Activated naive CD4-positive, alpha-beta T cell treated with anti-CD3 and anti-CD28 coated beads for 36 hours (primary cell): ENCODE measurements at regions not wholly inside any gene's neighbourhood (a gene's known extent, or its start where the extent isn't known, plus 50 kb on each side); places are given as distances from the start of the nearest gene placed in this dataset.
"Not testable (repeated sequence)": the region's sequence is repeated elsewhere in the genome, so short reads cannot be mapped to it uniquely, and the experiment has no call there.

Experiments used
- CTCF ChIA-PET: fragments of 350-600 bp; sonication (Branson Sonifier 250); formaldehyde crosslinking; loops from one replicate; lab custom pipeline; 2021; ENCODE audit warnings: antibody characterized with exemption; lab: Charles Lee
- DNase-seq: peaks from one replicate; pipeline ENCODE4 v3.0.0-alpha.2; 2020
- H3K27ac Mint-ChIP-seq: one replicate; pipeline ENCODE4 v1.8.0; 2021; ENCODE audit warnings: mild to moderate bottlenecking, mixed read lengths
- H3K27me3 Mint-ChIP-seq: one replicate; pipeline ENCODE4 v1.8.0; 2021; ENCODE audit warnings: low read depth, mixed read lengths
- H3K36me3 Mint-ChIP-seq: one replicate; pipeline ENCODE4 v1.8.0; 2021; ENCODE audit warnings: low read depth, mixed read lengths
- H3K4me1 Mint-ChIP-seq: one replicate; pipeline ENCODE4 v1.8.0; 2021; ENCODE audit warnings: low read depth, mixed read lengths
- H3K4me3 Mint-ChIP-seq: one replicate; pipeline ENCODE4 v1.8.0; 2021; ENCODE audit warnings: mild to moderate bottlenecking, moderate library complexity, mixed read lengths
- H3K9me3 Mint-ChIP-seq: one replicate; pipeline ENCODE4 v1.8.0; 2021; ENCODE audit warnings: mixed read lengths
- intact Hi-C: fragments of 100-400 bp; cut with micrococcal nuclease; formaldehyde crosslinking; loops from one replicate; pipeline ENCODE4 v1.15.1; 2023

DNA sequence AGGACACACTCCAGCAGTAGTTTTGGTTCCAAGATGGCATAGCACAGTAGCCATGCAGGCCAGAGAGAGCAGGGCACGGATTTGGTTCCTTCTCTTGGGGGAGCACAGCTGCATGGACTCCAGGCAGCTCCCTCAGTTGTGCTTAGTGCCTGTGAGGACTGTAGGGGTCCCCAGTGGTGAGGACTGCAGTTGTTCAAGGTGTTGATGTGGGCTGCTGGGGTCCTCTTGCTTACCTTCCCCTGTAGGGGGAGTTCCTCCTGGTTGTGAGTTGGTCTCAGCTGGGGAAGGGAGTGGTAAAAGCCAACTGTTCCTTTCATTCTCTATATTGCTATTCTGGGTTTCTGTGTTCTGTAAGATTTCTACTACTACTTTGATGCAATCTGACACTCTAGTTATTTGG, 606.5 kb downstream of the MAGEB5 start:
- intact Hi-C loops: no loop called here
- H3K4me3 Mint-ChIP-seq: no peak overlapping the region
- DNase-seq: no peak
- peaks cover 4% of the 10 kb centered on the region for H3K9me3 Mint-ChIP-seq
- no peak overlapping the region for H3K27ac Mint-ChIP-seq
- no peaks in the 10 kb centered on the region for H3K27me3 Mint-ChIP-seq
- H3K4me1 Mint-ChIP-seq: no peaks in the 10 kb centered on the region
- CTCF ChIA-PET: interaction anchor here (1.1 kb wide), 1 partner anchor 43 kb away, joined by 3 read pairs; no protein-coding TSS in a partner anchor
- no peaks in the 10 kb centered on the region for H3K36me3 Mint-ChIP-seq

DNA sequence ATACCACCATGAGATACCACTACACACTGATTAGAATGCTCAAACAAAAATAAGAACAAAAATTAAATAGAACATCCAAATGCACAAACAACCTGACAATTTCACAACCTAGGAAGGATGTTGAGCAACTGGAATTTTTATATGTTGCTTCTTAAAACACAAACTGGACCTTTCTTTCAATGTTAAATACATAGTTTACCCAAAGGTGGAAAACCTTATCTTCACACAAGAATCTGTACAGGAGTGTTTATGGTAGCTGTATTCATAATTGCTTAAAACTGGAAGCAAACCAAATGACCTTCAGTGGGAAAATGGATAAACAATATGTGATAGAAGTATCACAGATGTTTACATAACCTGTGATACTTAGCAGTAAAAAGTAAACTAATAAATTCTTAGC, 573.8 kb downstream of the MAGEB5 start:
- no peaks in the 10 kb centered on the region for H3K4me1 Mint-ChIP-seq
- no peaks in the 10 kb centered on the region for H3K27me3 Mint-ChIP-seq
- no peaks in the 10 kb centered on the region for H3K9me3 Mint-ChIP-seq
- H3K36me3 Mint-ChIP-seq: no peaks in the 10 kb centered on the region
- DNase-seq: no peak
- H3K4me3 Mint-ChIP-seq: no peak overlapping the region
- intact Hi-C loops: no loop called here
- no peak overlapping the region for H3K27ac Mint-ChIP-seq
- CTCF ChIA-PET: no interaction called here

GRCh38 chrX:26788402-26788998, 572.5 kb downstream of the MAGEB5 start:
- no peaks in the 10 kb centered on the region for H3K9me3 Mint-ChIP-seq
- no peaks in the 10 kb centered on the region for H3K27me3 Mint-ChIP-seq
- H3K4me3 Mint-ChIP-seq: no peak overlapping the region
- CTCF ChIA-PET: no interaction called here
- H3K36me3 Mint-ChIP-seq: no peaks in the 10 kb centered on the region
- no peak overlapping the region for H3K27ac Mint-ChIP-seq
- intact Hi-C loops: no loop called here
- no peaks in the 10 kb centered on the region for H3K4me1 Mint-ChIP-seq
- no peak for DNase-seq

- CTCF ChIA-PET: interaction anchor here (0.8 kb wide), 1 partner anchor 13 kb away, joined by 3 read pairs; no protein-coding TSS in a partner anchor
- peak; percentile 4 for DNase-seq
- Mint-ChIP-seq H3K27ac (no peak overlapping the region), H3K27me3 (no peaks in the 10 kb centered on the region), H3K9me3 (no peaks in the 10 kb centered on the region), H3K4me3 (no peak overlapping the region), H3K36me3 (no peaks in the 10 kb centered on the region), H3K4me1 (no peaks in the 10 kb centered on the region)
- intact Hi-C loops: loop anchor here (1.0 to 5.0 kb wide), 2 partner anchors 403 to 554 kb away; no protein-coding TSS in a partner anchor
These were observed 567.7 kb downstream of the MAGEB5 start for GRCh38 chrX:26783512-26784225.

DNA sequence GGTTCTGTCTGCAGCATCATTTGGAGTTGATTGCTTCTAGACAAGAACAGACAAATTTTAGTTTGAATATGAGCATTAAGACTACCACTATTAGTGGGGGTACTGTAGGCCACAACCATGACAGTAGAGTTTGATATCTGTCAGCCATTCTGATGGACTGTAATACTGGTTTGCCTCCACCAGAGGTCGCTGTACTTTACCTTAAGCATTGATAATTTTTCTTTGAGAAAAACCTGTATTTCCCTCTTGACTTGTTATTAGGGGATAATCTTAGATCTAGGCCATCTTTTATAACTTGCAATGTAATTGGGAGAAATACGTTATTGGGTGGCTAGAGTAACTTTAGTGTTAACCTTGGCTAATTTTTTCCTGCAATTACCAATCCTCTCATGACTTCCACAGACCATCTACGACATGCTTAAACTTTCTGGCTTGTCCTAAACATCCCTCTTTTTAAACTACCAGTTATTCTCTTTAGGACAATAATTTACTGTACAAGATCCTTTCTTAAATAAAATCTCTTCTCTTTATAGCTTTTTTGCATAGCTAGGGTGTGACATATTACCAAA, 562.4 kb downstream of the MAGEB5 start:
- CTCF ChIA-PET: no interaction called here
- intact Hi-C loops: no loop called here
- DNase-seq: no peak

GRCh38 chrX:26762253-26762652, 546.3 kb downstream of the MAGEB5 start:
- H3K9me3 Mint-ChIP-seq: no peaks in the 10 kb centered on the region
- CTCF ChIA-PET: no interaction called here
- H3K4me3 Mint-ChIP-seq: no peak overlapping the region
- intact Hi-C loops: no loop called here
- H3K36me3 Mint-ChIP-seq: no peaks in the 10 kb centered on the region
- no peak overlapping the region for H3K27ac Mint-ChIP-seq
- H3K4me1 Mint-ChIP-seq: no peaks in the 10 kb centered on the region
- DNase-seq: no peak
- H3K27me3 Mint-ChIP-seq: no peaks in the 10 kb centered on the region

More for the DNA sequence above, 562.4 kb downstream of the MAGEB5 start:
- Mint-ChIP-seq H3K9me3 (peaks cover 6% of the 10 kb centered on the region), H3K27ac (no peak overlapping the region), H3K36me3 (no peaks in the 10 kb centered on the region), H3K4me1 (no peaks in the 10 kb centered on the region), H3K27me3 (no peaks in the 10 kb centered on the region), H3K4me3 (no peak overlapping the region)

DNA sequence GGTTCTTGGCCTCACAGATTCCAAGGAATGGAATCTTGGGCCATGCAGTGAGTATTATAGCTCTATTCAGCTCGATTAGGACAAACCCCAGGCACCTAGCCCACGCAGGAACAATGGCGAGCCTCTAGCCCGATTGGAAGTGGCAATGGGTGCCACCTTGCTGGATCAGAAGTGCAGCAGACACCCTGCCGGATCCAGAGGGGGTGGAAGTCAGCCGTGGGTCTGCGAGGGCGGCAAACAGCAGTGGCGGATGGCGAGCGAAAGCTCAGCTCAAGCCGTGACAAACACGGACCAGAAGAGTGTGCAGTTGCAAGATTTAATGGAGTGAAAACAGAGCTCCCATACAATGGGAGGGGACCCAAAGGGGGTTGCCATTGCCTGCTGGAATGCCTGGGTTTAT, 539.8 kb downstream of the MAGEB5 start:
- CTCF ChIA-PET: interaction anchor here (0.6 kb wide), 1 partner anchor 221 kb away, joined by 3 read pairs; no protein-coding TSS in a partner anchor
- H3K4me3 Mint-ChIP-seq, DNase-seq, H3K27me3 Mint-ChIP-seq, H3K9me3 Mint-ChIP-seq, intact Hi-C loops, H3K27ac Mint-ChIP-seq, H3K36me3 Mint-ChIP-seq, H3K4me1 Mint-ChIP-seq: not testable (repeated sequence)

GRCh38 chrX:26747877-26748276, 531.9 kb downstream of the MAGEB5 start:
- CTCF ChIA-PET: no interaction called here
- Mint-ChIP-seq H3K4me3 (no peak overlapping the region), H3K27ac (no peak overlapping the region), H3K4me1 (no peaks in the 10 kb centered on the region), H3K27me3 (no peaks in the 10 kb centered on the region), H3K9me3 (no peaks in the 10 kb centered on the region), H3K36me3 (no peaks in the 10 kb centered on the region)
- no peak for DNase-seq
- intact Hi-C loops: no loop called here

GRCh38 chrX:26722666-26723428, 506.9 kb downstream of the MAGEB5 start:
- H3K27ac Mint-ChIP-seq: no peak overlapping the region
- H3K36me3 Mint-ChIP-seq: no peaks in the 10 kb centered on the region

DNA sequence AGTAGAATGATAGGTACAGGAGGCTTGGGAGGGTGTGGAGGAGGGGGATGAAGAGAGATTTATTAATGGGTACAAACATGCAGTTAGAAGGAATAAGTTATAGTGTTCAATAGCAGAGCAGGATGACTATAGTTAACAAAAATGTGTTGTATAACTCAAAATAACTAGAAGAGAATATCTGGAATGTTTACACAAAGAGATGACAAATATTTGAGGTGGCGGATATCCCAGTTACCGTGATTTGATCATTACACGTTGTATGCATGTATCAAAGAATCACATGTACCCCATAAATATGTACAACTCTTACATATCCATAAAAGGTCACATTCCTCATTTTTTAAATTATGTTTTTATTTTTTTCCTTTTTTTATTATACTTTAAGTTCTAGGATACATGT, 456.6 kb downstream of the MAGEB5 start:
- DNase-seq: no peak
- CTCF ChIA-PET: no interaction called here

More at GRCh38 chrX:26722666-26723428, 506.9 kb downstream of the MAGEB5 start:
- H3K9me3 Mint-ChIP-seq: peaks cover 2% of the 10 kb centered on the region
- CTCF ChIA-PET: no interaction called here
- no peak for DNase-seq
- no peaks in the 10 kb centered on the region for H3K4me1 Mint-ChIP-seq
- intact Hi-C loops: no loop called here
- no peaks in the 10 kb centered on the region for H3K27me3 Mint-ChIP-seq
- no peak overlapping the region for H3K4me3 Mint-ChIP-seq

GRCh38 chrX:26670521-26670920, 454.6 kb downstream of the MAGEB5 start:
- no peak for DNase-seq
- Mint-ChIP-seq H3K27me3 (no peaks in the 10 kb centered on the region), H3K27ac (no peak overlapping the region), H3K4me1 (no peaks in the 10 kb centered on the region), H3K9me3 (peaks cover 1% of the 10 kb centered on the region), H3K4me3 (no peak overlapping the region), H3K36me3 (no peaks in the 10 kb centered on the region)
- intact Hi-C loops: no loop called here
- CTCF ChIA-PET: no interaction called here

More for the DNA sequence above, 456.6 kb downstream of the MAGEB5 start:
- Mint-ChIP-seq H3K9me3 (peaks cover 1% of the 10 kb centered on the region), H3K27ac (no peak overlapping the region), H3K36me3 (no peaks in the 10 kb centered on the region), H3K4me3 (no peak overlapping the region), H3K27me3 (no peaks in the 10 kb centered on the region), H3K4me1 (no peaks in the 10 kb centered on the region)
- intact Hi-C loops: no loop called here

DNA sequence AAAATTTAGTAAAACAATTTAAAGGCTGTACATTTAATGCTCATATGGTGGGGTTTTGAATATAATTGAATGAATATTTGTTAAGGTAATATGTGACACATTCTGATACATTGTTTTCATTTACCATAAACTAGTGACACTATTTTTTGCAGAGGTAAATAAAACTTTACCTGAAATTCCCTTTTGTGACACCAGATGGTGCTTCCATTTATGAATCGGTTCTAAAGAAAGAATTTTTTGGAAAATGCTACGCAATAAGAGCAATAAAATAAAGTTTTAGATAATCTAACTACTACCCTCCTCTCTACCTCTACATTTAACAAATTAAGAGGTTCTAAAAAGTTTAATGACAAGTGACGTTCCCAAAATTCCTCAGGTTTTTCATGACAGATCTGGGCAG, 448.9 kb downstream of the MAGEB5 start:
- no peaks in the 10 kb centered on the region for H3K36me3 Mint-ChIP-seq
- no peaks in the 10 kb centered on the region for H3K27me3 Mint-ChIP-seq
- no peak overlapping the region for H3K27ac Mint-ChIP-seq
- H3K4me3 Mint-ChIP-seq: no peak overlapping the region
- no peaks in the 10 kb centered on the region for H3K4me1 Mint-ChIP-seq
- no peak for DNase-seq
- peaks cover 1% of the 10 kb centered on the region for H3K9me3 Mint-ChIP-seq
- CTCF ChIA-PET: no interaction called here
- intact Hi-C loops: no loop called here
